MCF 10A (cell line): ENCODE measurements at regions not wholly inside any gene's neighbourhood (a gene's known extent, or its start where the extent isn't known, plus 50 kb on each side); places are given as distances from the start of the nearest gene placed in this dataset.

Experiments used
- BruUV-seq: library from RNA; stranded (reverse); fragments of 400-500 nt; replicated peaks from 2 replicates; lab custom pipeline; 2021; lab: Mats Ljungman, UMichigan
- CTCF ChIA-PET: fragments of 300-600 bp; sonication (Branson Sonifier 250); formaldehyde crosslinking; extraction: SDS; loops from one replicate; lab custom pipeline; 2021; ENCODE audit warnings: antibody characterized with exemption, inconsistent platforms; lab: Yijun Ruan, JAX
- POLR2A ChIA-PET: fragments of 300-600, 350-650 bp; sonication (Branson Sonifier 250); formaldehyde crosslinking; extraction: SDS; loops from one replicate; lab custom pipeline; 2020; ENCODE audit warnings: antibody characterized with exemption, inconsistent platforms; lab: Yijun Ruan, JAX
- DNase-seq: peaks from one replicate; pipeline ENCODE4 v3.0.0-alpha.2; 2018; ENCODE audit not compliant: unreplicated experiment
- H3K27ac Mint-ChIP-seq: one replicate; pipeline ENCODE4 v1.8.0; 2022; ENCODE audit warnings: mild to moderate bottlenecking, low read depth, mixed read lengths; ENCODE audit not compliant: unreplicated experiment
- H3K27me3 Mint-ChIP-seq: one replicate; pipeline ENCODE4 v1.8.0; 2022; ENCODE audit warnings: mixed read lengths; ENCODE audit not compliant: insufficient read depth, unreplicated experiment
- H3K36me3 Mint-ChIP-seq: one replicate; pipeline ENCODE4 v1.8.0; 2022; ENCODE audit warnings: mild to moderate bottlenecking, moderate library complexity, mixed read lengths; ENCODE audit not compliant: insufficient read depth, unreplicated experiment
- H3K4me1 Mint-ChIP-seq: one replicate; pipeline ENCODE4 v1.8.0; 2022; ENCODE audit warnings: mixed read lengths; ENCODE audit not compliant: insufficient read depth, unreplicated experiment
- H3K4me3 Mint-ChIP-seq: one replicate; pipeline ENCODE4 v1.8.0; 2022; ENCODE audit warnings: mild to moderate bottlenecking, moderate library complexity, mixed read lengths; ENCODE audit not compliant: unreplicated experiment
- H3K9me3 Mint-ChIP-seq: one replicate; pipeline ENCODE4 v1.8.0; 2022; ENCODE audit warnings: mixed read lengths; ENCODE audit not compliant: unreplicated experiment
- intact Hi-C: fragments of 100-400 bp; cut with micrococcal nuclease; formaldehyde crosslinking; loops from 2 replicates; pipeline ENCODE4 v1.14.1; 2022
- TF ChIP-seq, protein P1 (sequence below): fragments of 200-600 bp; IDR thresholded peaks from one replicate; pipeline ENCODE4 v1.8.0; 2022; ENCODE audit warnings: antibody characterized with exemption, mild to moderate bottlenecking; ENCODE audit not compliant: unreplicated experiment

DNA sequence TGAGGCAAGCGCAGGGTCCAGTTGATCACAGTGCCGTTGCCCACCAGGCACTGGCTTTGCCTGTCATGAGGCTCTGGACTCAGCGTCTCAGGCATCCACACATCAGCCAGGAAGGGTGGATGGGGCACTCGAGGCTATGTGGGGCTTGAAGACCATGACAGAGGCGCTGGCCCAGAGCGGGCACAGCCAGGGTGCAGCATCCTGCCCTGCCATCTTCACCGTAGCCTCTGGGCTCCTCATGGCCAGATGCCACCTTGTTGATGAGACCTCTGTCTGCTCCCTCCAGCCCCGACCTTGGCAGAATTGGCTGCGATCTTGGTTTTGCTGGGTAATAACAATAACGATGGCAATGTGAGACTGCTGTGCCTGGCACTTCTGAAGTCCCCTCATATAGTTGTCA, 404.2 kb upstream of the IRX2 start:
- no peak overlapping the region for H3K4me3 Mint-ChIP-seq
- H3K27me3 Mint-ChIP-seq: no peaks in the 10 kb centered on the region
- peaks cover 10% of the 10 kb centered on the region for H3K4me1 Mint-ChIP-seq
- H3K9me3 Mint-ChIP-seq: peaks cover 8% of the 10 kb centered on the region
- ChIA-PET POLR2A (no interaction called here), CTCF (interaction anchor here (0.9 kb wide), 1 partner anchor 500 kb away, joined by 3 read pairs; no protein-coding TSS in a partner anchor)
- TF ChIP-seq, protein P1, sequence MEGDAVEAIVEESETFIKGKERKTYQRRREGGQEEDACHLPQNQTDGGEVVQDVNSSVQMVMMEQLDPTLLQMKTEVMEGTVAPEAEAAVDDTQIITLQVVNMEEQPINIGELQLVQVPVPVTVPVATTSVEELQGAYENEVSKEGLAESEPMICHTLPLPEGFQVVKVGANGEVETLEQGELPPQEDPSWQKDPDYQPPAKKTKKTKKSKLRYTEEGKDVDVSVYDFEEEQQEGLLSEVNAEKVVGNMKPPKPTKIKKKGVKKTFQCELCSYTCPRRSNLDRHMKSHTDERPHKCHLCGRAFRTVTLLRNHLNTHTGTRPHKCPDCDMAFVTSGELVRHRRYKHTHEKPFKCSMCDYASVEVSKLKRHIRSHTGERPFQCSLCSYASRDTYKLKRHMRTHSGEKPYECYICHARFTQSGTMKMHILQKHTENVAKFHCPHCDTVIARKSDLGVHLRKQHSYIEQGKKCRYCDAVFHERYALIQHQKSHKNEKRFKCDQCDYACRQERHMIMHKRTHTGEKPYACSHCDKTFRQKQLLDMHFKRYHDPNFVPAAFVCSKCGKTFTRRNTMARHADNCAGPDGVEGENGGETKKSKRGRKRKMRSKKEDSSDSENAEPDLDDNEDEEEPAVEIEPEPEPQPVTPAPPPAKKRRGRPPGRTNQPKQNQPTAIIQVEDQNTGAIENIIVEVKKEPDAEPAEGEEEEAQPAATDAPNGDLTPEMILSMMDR: no peak
- intact Hi-C loops: no loop called here
- DNase-seq: no peak
- no peaks in the 10 kb centered on the region for H3K36me3 Mint-ChIP-seq
- H3K27ac Mint-ChIP-seq: no peak overlapping the region
- BruUV-seq: no TSS peak

DNA sequence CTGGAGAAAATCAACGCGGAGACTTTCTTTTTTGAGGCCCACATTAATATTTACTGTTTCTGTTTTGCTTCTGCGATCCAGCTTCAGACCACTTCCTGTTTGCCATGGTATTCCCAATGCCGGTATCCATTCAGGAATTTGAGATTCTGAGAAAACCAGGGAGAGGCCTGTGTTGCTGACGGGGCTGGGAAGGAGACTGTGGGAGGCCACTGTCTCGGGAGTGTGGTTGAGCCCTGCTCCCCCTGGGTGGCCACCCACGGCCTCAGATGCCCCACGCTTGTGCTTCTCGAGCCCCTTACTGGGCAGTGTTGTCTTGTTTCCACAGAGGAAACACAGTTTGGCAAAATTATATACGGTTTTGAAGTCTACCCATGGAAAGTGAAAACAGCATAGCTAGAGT, 403.6 kb upstream of the IRX2 start:
- peaks cover 3% of the 10 kb centered on the region for H3K4me1 Mint-ChIP-seq
- TF ChIP-seq, protein P1: no peak
- H3K27ac Mint-ChIP-seq: no peak overlapping the region
- DNase-seq: no peak
- H3K9me3 Mint-ChIP-seq: peaks cover 8% of the 10 kb centered on the region
- no TSS peak for BruUV-seq
- ChIA-PET CTCF (interaction anchor here (0.9 kb wide), 1 partner anchor 499 kb away, joined by 3 read pairs; no protein-coding TSS in a partner anchor), POLR2A (no interaction called here)
- no peaks in the 10 kb centered on the region for H3K27me3 Mint-ChIP-seq
- H3K36me3 Mint-ChIP-seq: no peaks in the 10 kb centered on the region
- intact Hi-C loops: no loop called here
- H3K4me3 Mint-ChIP-seq: no peak overlapping the region

DNA sequence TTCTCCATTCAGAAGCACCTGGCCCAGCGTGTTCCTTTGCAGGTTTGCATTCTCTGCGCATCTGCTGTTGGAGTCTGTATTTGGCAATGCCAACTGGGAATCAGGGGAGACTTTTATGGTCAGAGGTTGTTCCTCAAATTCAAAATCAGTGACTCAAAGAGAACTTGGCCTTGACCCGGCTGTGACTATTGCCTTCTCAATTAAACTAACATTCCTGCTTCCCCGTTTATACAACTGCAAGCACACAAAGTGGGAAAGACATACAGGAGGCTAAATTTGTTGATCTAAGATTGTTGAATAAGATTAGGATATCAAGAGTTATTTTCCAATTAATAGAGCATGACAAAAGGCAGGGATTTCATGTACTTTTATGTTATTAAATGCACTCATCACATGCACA, 402.4 kb upstream of the IRX2 start:
- ChIA-PET CTCF (no interaction called here), POLR2A (no interaction called here)
- no peak overlapping the region for H3K4me3 Mint-ChIP-seq
- no peak overlapping the region for H3K27ac Mint-ChIP-seq
- no TSS peak for BruUV-seq
- H3K4me1 Mint-ChIP-seq: no peaks in the 10 kb centered on the region
- DNase-seq: no peak
- TF ChIP-seq, protein P1: no peak
- H3K27me3 Mint-ChIP-seq: no peaks in the 10 kb centered on the region
- no peaks in the 10 kb centered on the region for H3K36me3 Mint-ChIP-seq
- intact Hi-C loops: no loop called here
- peaks cover 8% of the 10 kb centered on the region for H3K9me3 Mint-ChIP-seq

DNA sequence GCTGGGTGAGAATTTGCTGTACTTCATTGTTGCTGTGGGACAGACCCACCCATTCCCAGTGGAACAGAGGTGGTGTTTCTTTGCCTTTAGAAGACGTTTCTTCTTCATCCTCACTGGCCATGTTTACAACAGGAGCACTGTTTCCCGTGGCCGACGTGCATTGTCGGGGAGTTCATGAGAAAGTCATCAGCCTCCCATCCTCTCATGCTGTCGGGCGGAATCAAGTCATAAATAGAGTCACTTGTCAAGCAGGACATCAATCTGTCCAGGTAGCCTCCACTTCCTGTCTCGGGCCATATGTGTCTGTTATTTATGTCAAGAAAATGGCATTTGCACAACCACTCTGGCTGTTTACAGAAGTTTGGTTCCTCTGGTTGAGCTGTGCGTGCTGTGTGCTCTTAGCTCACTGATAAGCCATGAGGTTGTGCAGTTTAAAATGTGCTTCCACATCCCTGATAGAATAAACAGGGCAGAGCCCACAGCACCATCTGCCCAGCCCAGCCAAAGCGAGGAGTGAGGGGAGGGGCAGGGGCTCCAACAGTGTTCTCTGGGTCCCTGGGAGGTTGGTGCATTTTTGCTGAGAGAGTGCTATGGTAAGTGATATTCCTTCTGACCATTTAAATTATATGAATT, 401.9 kb upstream of the IRX2 start:
- ChIA-PET CTCF (no interaction called here), POLR2A (no interaction called here)
- DNase-seq: no peak
- Mint-ChIP-seq H3K36me3 (no peaks in the 10 kb centered on the region), H3K27ac (no peak overlapping the region), H3K9me3 (peaks cover 8% of the 10 kb centered on the region), H3K27me3 (no peaks in the 10 kb centered on the region), H3K4me3 (no peak overlapping the region), H3K4me1 (no peaks in the 10 kb centered on the region)
- intact Hi-C loops: no loop called here
- BruUV-seq: no TSS peak
- TF ChIP-seq, protein P1: no peak
